Urothelium cell line (cell line): ENCODE measurements at regions not wholly inside any gene's neighbourhood (a gene's known extent, or its start where the extent isn't known, plus 50 kb on each side); places are given as distances from the start of the nearest gene placed in this dataset.

Source experiments
- DNase-seq: peaks from one replicate; pipeline ENCODE4 v3.0.0; 2011; ENCODE audit warnings: low spot score, mixed read lengths
- FAIRE-seq: peaks from 2 replicates; lab custom pipeline; 2011; peaks lifted over from hg19 to GRCh38; lab: Jason Lieb, UNC

DNA sequence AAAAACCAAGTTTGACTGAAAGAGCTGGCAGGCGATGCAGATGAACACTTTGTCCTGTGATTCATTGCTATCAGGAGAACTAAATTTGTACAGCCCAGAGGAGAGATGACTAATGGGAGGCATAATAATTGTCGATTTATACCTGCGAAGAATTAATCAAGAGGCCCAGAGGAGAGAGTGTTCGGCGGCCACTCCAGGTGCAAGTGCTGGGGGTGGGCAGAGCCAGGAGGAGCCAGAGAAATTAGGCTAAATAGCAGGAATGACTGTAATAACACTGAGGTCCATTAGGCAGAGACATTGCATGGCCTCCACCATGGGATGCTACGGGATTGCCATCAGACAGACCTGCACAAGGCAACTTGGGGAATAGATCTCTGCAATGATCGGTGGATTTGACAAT lies 107.7 kb upstream of the UQCRFS1 start:
- no peak for DNase-seq
- peak; percentile 30 for FAIRE-seq

DNA sequence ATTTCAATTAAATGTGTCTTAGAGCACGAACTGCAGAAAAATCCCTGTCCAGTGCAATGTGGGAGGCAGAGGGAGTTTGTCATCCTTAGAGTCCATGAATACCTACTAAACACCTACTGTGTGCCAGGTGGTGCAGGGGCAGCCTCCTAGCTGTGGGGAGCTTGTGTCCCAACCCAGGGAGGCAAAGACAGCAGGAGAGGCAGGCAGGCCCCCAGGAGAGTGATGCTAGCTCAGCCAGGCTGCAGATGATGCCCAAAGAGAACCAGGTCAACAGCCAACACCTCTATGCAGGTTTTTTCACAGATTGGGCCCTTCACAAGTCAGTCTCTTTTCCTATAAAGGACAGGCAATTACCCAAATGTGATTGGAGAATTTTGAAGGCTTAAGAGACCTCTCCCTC lies 108.2 kb upstream of the UQCRFS1 start:
- FAIRE-seq: no peak
- no peak for DNase-seq

DNA sequence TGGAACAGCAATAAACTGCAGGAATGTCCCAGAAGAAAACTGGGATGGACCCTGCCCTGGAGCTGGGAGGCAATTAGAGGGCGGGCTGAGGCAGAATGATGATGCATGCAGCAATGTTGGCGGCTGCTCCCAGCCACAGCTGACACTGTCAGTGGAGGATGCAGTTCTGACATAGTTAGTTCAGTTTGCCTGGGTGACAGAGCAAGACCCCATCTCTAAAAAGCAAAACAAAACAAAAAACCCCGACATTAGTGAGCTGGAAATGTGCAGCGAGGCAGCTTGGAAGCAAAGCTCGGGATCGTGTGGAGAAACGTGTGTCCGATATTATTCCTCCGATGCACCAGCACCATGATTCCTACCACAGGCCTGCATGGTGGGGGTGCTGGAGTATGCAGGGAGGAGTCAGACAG lies 110.1 kb upstream of the UQCRFS1 start:
- no peak for FAIRE-seq
- DNase-seq: no peak

DNA sequence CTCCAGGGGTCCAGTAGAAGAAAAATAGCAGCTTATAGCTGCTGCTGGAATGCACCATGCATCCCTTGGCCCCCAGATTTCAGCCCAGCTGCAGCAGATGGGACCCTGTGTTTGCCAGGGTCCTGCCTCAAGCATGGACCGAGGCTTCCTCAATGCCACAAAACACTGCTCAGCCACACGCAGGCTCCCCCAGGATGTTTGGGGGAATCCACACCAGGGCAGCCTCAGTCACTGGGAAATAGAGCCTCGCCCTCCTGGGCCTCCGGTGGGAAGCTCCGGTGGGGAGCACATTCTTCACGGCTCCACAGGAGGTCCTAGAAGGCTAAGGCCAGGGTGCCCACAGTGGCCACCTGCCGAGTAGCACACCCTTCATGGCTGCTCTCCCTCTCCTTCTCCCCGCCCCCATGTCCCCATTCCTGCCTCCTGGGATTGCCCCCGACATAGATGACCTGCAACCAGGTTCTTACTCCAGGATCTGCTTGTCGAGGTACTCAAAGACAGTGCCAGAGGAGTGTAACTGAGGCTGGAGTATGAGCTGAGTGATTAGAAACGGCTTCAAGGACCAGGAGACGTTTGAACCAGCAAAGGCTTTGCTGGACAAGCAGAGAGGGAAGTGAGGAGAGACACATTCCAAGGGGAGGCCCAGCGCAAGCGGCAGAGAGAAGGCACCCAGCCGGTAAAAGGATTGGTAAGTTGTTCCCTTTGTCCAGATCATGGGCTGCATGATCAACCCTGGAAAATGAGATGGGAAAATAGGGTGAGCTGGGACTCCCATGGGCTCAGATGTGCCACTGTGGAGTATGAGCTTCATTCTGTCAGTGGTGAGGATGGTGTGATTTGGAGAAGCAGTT lies 110.7 kb upstream of the UQCRFS1 start:
- DNase-seq: no peak
- no peak for FAIRE-seq

DNA sequence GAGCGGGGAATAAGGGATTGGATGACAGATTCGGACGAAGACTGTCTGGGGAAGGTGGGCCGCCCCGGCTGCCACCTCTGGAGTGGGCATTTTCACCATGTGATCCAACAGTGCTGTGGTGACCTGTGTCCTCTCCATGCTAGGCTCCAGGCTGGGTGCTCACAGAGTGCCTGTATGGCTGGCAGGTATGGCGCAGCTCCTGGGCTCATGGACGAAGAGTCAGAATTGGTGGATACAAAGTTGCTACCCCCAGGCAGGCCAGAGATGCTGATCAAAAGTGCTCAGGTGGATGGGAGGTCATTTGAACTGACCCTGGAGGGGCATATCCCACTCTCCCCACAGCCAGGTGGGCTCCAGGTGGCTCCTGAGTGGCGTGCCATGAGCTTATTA lies 111.3 kb upstream of the UQCRFS1 start:
- peak; percentile 86 for FAIRE-seq
- no peak for DNase-seq

DNA sequence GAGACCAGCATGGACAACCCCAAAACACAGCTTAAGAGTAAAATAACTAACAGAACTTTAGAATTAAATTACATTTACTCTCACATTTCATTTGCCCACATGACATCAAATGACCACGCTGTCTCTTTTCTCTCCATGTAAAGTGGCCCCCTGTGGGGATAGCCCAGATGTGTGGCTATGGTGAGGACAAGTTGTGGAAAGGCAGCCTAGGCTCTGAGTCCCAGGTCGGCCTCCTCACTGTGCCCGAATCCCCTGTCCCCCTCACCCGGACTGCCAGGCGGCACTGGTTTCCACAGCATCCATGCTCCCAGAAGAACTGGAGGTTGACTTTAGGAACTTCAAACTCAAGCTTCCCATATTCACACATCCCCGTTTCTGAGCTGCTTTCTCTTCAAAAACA lies 111.8 kb upstream of the UQCRFS1 start:
- DNase-seq: no peak
- no peak for FAIRE-seq

DNA sequence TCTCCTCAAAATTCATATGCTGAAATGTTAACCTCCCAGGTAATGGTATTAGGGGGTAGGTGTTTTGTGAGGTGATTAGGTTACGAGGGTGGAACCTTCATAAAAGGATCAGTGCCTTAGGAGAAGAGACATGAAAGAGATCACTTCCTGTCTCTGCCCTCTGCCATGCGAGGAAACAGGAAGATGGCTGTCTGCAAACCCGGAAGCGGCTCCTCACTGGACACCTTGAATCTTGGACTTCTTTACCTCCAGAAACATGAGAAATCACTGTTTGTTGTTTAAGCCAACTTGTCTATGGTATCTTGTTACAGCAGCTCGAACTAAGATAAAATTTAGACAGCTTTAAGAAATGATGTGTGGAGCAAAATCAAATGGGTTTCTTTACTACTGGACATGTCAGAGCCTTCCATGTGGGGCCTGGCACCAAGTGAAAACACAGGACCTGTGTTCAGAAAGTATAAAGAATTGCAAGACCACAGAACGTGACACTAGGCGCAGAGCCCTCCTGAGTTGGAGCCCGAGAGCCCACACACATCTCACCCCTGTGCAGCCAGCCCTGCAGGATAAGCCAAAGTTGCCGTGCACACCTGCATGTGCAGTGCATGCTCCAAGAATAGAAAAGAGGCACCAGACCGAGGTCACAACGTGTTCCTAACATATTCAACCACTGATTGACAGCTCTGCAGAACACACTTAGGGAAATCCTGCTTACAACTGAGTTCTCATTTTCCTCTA lies 112.5 kb upstream of the UQCRFS1 start:
- FAIRE-seq (no peak), DNase-seq (no peak)

DNA sequence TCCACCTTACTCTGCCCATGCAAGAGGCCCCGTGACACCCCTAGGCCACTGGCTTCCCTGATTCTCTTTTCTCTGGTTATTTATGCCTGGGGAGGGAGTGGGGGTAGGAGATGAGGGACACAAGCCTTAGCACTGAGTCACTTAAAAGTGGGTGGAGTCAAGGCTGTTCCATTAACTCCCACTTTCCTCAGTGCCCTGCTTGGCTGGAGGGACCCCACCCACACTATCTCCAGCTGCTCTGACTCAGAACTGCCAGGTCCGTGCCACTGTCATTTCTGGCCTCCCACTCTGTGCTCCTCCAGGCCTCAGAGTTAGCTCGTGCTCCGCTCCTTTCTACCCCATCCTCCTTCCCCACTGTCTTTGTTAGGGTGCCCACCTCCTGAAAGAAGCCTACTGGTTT lies 113.4 kb upstream of the UQCRFS1 start:
- peak; percentile 56 for FAIRE-seq
- peak; percentile 71 for DNase-seq

DNA sequence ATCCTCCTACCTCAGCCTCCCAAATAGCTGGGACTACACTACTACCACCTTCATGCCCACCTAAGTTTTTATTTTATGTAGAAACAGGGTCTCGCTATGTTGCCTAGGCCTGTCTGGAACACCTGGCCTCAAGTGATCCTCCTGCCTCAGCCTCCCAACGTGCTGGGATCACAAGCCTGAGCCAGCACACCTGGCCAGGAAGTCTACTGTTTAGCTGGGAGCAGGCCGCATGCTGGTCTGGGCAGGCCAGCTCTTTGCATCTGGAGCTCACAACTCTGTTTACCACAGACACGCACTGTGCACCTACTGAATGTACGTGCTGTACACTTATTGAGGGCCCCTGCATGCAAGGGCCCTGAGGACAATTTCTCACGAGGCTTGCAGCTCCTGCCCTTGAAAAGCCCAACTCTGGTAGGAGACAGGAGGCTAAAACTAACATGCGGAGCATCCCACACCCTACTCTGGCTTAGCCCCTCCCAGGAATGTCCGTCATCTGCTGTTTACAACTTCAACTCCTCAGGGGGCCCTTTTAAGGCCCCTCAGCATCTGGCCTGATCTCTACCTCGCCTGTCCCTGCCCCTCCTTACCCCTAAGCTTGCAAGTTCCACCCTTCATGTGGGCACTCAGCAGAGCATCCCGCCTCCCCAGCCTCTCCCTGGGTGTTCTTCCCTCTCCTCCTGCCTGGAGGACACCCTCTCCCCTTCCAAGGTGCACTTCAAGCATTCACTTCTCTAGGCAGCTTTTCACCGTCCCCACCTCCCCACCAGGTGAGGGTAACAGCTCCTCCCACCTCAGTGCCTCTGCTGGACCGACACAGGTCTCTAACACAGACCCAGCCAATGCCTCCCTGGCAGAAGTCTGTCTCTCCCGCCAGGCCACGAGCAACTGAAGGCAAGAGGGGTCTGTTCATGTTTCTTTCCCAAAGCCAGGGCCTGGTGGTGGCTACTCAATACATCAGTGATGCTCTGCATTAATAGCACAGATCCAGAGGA lies 114.2 kb upstream of the UQCRFS1 start:
- FAIRE-seq: no peak
- no peak for DNase-seq

DNA sequence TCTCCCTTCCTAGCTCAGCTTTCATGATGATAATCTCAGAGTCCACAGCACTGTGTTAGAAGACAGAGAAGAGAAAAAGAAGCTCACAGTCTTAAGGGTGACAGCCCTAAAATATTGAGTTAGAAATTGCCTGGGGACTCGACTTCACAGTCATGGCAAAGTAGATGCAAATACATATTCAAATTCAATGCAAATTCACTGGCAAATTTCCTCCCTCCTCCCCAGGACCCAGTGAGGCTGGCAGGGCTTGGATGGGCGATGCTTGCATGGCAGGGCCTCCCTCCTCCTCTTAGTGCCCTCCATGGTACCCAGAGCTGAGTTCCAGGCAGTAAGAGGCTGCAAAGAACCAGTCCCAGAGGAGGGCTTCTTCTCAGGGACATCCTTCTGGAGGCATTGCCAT lies 115.6 kb upstream of the UQCRFS1 start:
- FAIRE-seq: no peak
- DNase-seq: no peak

DNA sequence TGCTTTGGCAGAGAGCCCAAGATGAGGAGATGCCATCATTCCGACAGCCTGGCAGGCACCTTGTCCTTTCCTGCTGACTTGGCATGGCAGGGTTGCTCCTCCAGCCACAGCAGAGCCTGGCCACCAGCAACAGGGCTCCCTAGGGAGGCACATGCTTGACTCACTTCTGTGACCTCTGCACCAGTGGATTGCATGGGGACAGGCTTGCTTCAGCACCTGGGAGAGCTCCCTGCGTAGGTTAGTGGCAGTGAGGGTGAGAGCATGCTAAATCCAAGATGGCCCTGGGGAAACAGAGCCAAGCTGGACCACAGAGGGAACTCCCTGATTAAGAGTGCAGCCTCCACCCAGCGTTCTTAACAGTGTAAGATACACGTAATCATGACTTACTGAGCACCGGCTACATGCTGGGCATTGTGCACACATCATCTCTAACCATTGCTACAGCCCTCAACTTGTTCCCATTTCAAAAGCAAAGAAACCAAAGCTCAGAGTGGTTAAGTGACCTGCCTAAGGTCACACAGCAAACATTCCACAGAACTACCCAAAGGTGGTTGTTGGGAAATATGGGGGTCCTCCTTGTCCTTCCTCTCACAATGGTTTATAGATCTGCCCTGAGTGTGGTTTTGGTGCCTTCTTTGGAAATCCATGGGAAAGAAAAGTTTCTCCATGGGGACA lies 116.6 kb upstream of the UQCRFS1 start:
- peak; percentile 93 for FAIRE-seq
- peak; percentile 71 for DNase-seq

DNA sequence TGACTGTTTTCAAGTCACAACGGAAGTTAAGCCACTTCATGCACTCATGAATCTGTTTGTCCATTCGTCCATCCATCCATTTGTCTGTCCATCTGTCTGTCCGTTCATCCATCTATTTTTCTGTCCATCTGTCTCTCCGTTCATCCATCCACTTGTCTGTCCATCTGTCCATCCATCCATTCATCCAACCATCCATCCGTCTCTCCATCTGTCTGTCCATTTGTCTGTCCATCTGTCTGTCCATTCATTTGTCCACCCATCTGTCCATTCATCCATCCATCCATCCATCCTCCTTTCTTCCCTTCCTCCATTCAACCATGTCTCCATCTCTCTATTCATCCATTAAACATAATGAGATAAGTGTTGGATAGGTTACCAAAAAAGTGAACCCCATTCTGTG lies 123.5 kb upstream of the UQCRFS1 start:
- peak; percentile 83 for FAIRE-seq
- no peak for DNase-seq

DNA sequence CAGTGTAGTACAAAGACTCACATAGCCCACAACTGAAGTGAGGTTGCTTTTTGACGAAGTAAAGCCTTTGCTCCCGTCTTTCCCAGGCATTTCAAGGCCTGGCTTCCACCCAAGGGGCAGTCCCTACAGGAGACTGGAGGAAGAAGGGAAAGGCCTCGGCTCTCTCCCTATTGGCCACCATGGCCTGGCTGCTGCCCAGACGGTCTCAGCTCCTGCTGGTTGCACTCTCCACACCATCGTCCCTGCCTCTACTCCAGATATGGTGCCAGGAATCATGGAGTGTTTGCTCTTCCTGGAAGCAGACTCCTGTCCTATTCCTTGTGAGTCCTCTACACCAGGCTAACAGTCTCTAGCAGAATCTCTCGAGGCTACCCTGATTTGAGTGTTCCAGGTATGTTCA lies 124.1 kb upstream of the UQCRFS1 start:
- FAIRE-seq (no peak), DNase-seq (peak; percentile 2)

DNA sequence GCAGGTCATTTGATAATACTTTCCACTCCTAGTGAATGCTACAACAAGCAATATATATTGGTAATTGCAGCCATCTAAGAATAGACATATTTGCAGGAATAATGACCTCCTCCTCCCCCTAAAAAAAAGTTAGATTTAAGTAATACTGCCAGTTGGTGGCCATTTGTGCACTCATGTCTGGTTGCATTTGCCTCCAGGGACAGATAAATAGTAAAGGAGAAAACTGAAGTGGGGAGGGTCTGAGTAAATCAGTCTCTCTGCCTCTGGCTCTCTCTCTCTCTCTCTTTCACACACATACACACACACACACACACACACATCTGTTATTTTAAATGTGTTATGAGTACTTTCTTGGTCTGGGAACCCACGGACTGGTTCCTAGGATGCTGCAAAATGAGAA lies 125.5 kb upstream of the UQCRFS1 start:
- FAIRE-seq (no peak), DNase-seq (no peak)

DNA sequence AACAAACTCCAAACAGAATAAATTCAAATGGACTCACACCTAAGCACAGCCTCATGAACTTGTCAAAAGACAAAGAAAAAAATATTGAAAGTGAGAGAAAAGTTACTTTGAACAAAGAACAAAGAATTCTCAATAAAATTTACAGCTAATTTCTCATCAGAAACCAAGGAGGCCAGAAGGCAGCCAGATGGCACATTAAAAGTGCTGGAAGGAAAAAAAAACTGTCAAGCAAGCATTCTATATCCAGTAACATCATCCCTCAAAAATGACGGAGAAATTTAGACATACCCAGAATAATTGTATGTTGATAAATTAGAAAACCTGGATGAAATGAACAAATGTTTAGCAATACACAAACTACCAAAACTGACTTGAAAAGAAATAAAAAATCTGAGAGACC lies 129.8 kb upstream of the UQCRFS1 start:
- DNase-seq: no peak
- no peak for FAIRE-seq

DNA sequence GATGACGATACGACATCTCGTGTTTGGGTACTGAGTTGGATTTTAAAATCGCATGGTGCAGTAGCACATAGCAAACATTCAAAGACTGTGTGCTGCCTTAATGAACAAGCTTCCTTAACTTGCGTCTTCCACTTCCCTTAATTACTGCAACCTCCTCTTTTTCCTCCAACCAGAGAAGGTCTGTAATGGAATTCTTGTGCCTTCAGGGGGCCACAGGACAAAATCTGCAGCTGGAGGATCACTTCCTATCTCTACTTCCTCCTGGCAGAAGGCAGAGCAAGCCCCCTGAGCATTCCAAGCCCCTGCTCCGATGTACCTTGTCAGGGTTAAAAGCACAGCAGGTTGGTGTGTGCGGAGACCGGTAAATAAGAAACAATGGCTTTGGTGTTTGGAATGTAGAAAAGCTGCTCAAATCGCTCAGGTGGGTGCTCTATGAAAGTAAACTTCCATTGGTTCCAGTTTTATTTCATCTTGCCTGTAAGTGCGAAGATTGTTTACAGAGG lies 151.3 kb upstream of the UQCRFS1 start:
- peak; percentile 46 for FAIRE-seq
- DNase-seq: peak; percentile 4

DNA sequence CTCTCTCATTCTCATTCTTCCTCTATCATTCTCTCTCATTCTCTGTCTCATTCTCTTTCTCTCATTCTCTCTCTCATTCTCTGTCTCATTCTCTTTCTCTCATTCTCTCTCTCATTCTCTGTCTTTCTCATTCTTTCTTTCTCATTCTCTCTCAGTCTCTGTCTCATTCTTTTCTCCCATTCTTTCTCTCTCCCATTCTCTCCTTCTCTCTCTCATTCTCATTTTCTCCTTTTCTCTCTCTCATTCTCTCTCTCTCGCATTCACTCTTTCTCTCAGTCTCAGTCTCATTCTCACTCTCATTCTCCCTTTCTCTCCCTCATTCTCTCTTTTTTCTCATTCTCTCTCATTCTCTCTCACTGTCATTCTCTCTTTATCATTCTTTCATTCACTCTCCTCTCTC lies 152.0 kb upstream of the UQCRFS1 start:
- FAIRE-seq: no peak
- no peak for DNase-seq

DNA sequence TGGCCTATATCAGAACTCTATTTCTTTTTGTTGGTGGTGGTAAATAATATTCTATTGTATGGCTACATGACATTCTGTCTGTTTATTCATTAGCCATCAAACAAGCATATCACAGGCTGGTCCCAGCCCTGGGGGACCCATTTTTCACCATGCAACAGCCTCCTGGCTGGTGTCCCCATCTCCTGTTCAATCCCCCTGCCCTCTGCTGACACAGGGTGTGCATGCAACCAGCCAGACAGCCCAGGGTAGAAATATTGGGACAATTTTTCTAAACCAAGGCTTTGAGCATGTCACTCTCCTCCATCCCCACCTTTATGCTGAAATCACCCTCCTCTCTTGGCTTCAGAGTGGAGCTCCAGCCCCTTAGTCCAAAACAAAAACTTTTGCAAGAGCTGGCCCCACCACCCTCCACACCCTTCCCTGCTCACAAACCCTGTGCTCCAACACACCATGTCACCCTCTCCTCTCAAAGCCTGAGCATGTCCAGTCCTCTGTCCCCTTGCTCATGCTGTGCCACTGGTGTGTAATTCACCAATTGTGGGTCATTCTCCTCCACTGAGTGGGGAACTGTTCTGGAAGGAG lies 153.0 kb upstream of the UQCRFS1 start:
- DNase-seq (no peak), FAIRE-seq (no peak)

DNA sequence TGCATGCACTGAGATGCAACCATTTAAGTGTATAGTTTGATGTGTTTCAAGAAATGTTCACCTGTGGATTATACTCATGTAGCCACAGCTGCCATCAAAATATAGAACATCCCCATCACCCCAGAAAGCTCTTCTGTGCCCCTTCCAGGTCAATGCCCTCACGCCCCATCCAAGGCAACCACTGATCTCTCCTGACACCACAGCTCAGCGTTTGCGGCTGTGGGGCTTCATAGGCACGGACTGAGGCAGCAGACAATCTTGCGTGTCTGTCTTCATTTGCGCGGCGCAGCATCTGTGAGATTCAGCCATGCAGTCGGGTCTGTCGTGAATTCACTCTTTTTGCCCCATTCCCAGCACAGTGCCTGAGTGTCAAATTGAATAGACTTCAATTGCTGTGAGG lies 153.8 kb upstream of the UQCRFS1 start:
- FAIRE-seq (peak; percentile 27), DNase-seq (peak; percentile 0)

DNA sequence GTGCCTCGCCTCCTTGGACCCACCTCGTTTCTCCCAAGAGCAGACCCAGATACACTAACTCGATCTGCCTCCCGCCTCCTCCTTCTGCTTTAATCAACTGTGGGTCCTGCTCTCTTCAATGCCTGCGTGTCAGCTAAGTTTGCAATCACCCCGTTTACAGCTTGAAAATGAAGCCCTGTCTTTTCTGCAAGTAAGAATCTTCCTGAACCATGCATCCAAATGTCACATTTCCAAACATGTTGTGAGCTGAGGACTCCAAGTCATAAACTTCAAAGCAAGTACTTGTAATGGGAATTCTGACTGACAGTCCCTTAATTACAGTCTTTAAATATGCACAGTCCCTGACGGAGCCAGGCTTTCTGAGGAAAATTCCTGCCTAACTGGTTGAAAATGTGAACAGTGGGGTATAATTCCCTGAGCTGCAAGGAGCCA lies 154.9 kb upstream of the UQCRFS1 start:
- FAIRE-seq (no peak), DNase-seq (peak; percentile 2)
